Stimulated activated CD4-positive, alpha-beta T cell treated with anti-CD3 and anti-CD28 coated beads, Interleukin-12 subunit alpha, Interleukin-12 subunit beta, amount 100 ng/mL, for 4 hours (primary cell): ENCODE measurements at regions not wholly inside any gene's neighbourhood (a gene's known extent, or its start where the extent isn't known, plus 50 kb on each side); places are given as distances from the start of the nearest gene placed in this dataset.
"Not testable (repeated sequence)": the region's sequence is repeated elsewhere in the genome, so short reads cannot be mapped to it uniquely, and the experiment has no call there.

Source experiments
- DNase-seq: peaks from one replicate; pipeline ENCODE4 v3.0.0-alpha.2; 2020

DNA sequence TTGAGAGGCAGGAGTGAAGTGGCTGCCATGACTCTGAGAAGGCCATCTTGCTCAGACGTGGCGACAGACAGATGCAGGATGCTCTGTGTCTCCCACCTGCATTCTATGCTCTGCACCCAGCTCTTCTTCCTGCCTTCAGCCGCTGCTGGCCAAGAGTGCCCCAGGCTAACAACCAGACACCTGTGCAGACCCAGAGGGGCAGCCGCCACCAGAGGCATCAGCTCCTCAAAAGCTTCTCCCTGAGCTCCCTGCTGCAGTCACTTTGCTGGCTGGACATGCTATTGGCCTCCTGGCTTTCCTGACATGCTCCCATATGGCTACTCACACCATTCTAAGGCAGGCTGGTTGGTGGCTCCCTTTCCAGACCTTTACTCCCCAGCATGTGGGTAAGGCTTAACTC lies 70.6 kb upstream of the GRB10 start:
- DNase-seq: no peak

DNA sequence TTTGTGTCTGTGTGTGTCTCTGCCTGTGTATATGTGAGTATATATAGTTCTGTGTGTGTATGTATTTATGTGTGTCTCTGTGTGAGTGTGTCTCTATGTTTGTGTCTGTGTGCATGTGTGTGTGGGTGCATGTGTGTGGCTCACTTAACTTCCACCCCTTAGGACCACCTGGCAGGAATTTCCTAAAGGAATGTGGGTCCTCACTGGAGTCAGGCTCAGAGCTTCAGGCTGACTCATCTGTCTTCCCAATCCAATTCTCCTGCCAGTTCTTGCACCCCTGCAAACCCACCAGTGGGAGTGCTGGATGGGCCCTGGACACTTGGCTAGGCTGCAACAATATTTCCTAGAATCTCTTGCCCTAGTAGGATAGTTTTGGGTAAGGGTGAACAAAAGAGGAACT lies 70.2 kb upstream of the GRB10 start:
- no peak for DNase-seq

DNA sequence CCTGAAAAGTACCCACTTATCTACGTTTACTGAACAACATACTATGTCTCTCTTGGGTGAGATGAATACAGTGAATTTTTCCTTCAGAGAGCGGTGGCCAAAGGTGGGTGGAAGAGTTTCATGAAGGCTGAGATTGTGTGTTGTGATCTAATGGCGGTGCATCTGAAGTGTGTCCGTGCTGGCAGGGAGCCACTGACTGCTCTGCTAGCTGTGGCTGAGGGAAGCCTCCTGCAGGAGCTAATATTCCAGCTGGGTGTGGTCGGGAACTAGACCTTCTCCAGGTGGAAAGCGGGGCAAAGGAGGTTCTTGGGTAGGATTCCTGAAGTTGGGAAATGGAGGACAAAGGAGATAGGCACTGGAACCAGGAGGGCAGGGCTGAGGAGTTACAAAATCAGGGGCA lies 69.2 kb upstream of the GRB10 start:
- no peak for DNase-seq

DNA sequence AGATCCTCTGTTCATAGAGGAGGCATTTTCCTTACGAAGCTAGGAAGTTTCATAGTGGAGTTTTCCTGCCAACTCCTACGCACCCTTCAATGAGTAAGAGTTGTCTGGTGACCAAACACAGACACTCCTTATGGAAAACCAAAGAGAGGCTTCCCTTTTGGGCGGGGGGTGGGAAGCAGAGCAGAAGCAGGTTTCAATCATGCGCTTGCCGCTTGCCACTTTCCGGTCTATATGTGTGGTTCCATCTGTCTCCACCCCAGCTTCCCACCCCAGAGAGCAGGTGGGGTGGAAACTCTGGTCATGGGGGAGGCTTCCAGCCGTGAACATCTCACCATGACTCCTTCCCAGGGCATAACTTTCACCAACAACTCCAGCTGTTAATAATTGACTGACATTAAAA lies 68.8 kb upstream of the GRB10 start:
- DNase-seq: no peak

DNA sequence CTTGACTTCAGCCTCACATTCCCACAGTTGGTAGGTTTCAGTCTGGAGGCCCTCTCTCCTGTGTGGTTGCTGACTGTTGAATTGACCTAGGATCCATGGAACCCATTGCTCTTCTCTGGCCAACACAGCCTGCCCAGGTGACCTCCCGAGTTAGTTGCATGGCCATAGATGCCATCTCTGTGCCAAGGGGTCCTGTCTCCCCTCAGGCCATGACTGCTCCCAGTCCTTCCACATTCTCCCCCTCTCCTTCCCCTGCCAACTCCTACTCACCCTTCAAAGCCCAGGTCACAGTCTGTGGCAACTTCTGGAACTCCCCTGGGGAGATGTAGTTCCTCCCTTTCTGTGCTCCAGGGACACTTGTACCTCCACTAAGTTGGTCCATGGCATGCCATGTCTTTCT lies 67.3 kb upstream of the GRB10 start:
- no peak for DNase-seq

DNA sequence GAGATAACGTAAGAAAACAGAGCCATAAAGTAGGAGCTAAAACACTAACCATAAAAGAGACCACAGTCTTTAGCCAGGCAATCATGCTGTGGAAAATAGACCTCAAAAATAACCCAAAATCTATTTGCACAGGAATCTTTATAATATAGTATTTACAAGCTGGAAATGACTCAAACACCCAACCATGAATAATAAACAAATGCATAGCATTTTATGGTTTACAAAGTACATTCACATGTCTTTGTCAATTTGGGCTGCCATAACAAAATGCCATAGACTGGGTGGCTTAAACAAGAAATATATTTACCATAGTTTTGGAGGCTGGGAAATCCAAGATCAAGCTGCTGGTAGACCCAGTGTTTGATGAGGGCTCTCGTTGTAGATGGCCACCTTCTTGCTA lies 65.5 kb upstream of the GRB10 start:
- no peak for DNase-seq

DNA sequence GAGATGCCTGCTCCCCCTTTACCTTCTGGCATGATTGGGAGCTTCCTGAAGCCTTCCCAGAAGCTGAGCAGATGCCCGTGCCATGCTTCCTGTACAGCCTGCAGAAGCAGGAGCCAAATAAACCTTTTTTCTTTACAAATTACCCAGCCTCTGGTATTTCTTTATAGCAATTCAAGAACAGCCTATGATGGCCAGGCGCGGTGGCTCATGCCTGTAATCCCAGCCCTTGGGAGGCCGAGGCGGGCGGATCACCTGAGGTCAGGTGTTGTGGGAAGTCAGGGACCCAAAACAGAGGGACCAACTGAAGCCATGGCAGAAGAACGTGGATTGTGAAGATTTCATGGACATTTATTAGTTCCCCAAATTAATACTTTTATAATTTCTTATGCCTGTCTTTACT lies 62.2 kb upstream of the GRB10 start:
- not testable (repeated sequence) for DNase-seq

DNA sequence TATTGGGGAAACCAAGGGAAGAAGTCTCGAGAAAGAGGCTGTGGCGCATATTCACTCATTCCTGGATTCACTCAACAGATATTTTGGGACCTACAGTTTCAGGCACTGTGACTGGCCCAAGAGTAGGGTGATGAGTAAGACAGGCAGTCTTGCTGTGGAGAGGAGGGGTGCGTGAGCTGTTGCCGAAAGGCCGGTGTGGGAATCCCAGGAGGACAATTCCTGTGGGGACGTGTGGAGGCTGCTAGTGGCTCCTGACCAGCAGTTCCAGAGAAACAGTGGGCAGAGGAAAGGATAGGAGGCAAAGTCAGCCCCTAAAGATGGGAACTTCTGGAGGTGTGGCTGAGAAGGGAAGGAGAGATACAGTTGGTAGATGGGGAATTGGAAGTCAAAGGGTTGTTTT lies 59.3 kb upstream of the GRB10 start:
- no peak for DNase-seq

DNA sequence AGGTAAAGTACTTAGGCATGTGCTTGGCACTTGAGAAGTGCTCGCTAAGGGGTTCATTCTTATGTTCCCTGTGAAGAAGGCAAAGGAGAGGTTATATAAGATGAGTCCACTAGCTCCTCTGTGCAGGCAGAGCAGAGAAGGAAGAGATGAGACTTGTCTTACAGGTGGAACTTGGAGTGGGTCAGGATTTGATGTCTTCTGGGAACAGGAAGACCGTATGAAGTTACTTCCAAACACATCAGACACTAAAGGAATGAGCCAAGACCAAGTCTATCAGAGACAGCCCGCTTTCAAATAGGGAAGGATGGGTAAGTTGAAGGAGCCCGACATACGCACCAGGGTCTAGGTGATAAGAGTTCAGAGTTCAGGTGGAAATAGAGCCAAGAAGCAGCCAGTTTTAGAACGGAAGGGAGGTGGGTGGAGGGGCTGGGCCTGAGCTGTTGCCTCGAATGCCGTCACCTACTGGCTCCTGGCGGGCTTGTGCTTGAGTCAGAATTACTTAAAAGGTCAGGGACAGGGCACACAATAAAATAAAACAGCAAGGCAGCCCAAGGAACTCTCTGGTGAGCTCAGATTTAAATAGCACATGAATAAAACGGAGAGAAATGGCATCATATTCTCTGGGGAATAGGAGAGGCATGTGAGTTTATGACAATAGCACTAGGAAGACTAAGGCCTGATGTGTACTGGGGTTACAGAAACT lies 56.1 kb upstream of the GRB10 start:
- DNase-seq: no peak

DNA sequence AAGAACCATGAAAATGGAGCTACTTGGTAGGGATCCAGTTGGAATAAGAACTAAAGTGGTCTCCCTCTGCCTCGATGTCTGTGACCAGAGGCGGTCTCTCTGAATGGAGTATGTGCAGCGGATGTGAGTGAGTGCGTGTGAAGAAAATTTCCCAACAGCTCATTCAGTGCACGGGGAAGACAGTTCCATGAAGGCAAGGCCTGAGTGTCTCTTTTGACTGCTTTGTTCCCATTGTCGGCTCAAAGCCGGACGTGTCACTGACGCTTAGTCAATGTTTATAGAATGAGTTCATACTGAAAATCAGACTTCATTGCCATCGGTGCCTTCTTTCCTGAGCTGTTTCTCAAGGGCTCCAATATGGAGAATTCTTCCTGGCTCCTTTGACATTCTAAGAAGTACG lies 55.3 kb upstream of the GRB10 start:
- DNase-seq: no peak

DNA sequence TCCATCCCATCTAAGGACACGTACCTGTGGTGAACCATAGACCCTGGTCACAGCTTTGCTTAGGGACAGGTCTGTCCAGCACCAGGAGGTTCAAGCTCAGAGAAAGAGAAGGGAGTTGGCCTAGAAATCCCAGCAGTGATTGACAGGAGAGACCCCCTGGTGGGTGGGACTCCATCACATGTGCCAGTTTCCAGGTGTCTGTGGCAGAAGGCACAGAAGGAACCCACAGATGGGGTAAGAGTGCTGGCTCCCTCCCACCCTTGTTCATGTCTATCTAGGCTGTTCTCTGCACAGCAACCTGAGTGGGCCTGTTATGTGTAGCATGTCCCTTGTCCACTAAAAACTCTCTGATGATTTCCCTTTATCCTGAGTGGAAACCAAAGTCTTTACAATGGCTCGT lies 54.0 kb upstream of the GRB10 start:
- no peak for DNase-seq

DNA sequence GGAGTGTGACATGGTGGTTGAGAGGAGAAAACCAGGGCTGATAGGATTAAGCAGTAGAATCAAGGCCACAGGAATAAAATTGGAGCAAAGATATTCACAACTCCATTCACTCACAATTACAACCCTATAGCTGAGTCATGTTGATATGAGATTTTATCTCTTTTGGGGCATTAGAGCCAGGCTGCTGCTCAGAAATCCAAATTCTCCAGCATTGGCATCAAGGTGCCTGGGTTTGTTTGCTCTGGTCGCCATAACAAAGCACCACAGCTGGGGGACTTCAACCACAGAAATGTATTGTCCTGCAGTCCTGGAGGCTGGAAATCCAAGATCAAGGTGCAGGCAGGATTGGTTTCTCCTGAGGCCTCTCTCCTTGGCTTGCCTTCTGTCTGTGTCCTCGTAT lies 52.5 kb upstream of the GRB10 start:
- no peak for DNase-seq

DNA sequence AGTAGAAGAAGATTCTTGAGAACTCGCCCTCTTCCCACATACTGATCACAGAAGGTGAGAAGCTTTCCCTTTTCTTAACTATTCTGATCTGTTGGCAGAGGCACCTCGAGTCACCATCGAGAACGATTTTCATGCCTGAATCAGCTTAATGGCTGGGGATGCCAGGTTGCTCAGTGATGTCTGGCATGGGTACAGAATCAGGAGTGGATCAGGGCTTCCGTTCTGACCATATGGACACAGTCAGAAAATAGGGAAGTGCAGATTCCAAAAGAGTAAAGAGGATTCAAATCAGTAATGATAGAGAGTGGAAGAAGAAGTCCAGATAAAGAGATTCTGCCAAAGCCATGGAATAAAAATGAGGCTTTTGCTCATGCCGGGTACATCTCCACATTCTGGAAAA lies 52.0 kb upstream of the GRB10 start:
- no peak for DNase-seq

DNA sequence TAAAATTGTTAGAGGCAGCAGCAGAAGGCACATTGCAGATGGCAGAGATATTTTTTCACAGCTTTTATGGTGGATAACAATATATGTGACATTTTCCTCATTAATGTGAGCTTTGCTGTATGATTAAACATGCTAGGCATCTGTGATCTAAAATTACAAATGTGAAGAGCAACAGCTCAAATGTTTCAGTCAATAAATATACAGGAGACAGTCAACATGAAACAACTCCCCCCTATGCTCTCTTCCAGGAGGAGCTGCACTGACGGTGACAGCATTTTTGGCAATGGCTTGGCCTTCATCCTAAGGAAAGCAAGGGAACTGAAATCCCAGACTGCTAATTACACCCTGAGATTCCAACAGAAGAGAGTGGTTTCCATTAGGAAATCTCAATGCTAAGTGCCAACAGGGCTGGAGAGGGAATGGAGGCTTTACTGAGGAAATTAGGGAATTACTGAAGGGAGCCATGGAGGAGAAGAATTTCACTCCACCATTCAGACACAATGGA lies 51.4 kb upstream of the GRB10 start:
- no peak for DNase-seq

DNA sequence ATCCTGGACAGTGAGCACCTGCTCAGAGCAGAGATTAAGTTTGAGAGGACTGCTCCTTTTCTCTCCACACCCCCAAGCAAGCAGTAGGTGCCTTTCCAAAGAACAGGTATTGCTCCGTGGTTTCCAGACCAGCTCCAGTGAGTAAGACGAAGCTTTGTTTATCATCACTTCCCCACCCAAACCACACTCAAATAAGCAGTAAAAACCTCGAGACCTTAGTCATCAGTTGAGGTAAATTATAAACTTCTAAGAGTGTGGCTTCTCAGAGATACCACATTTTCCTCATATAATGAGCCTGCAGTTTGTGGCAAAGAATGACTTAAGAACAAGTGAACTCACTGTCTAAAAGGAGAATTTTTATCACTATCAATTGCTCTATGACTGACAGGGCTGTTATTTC lies 50.0 kb upstream of the GRB10 start:
- DNase-seq: no peak
